Stomach (tissue), 8 donors: ENCODE measurements at regions not wholly inside any gene's neighbourhood (a gene's known extent, or its start where the extent isn't known, plus 50 kb on each side); places are given as distances from the start of the nearest gene placed in this dataset.

Source experiments
- DNase-seq, 2 donors: peaks; one replicate each; pipeline versions ENCODE4 v3.0.0 to v3.0.0-alpha.2; 2013 to 2019
- H3K27ac ChIP-seq, 5 donors: fragments of 200-600 bp in 4 of 5; sonication (generic) in 4 of 5; one replicate each; pipeline ENCODE4 v1.5.1; 2013 to 2019; ENCODE audit warnings: mild to moderate bottlenecking in 1 of 5, moderate library complexity in 1 of 5
- H3K27me3 ChIP-seq, 3 donors: fragments of 200-600 bp; sonication (generic); one replicate each; pipeline ENCODE4 v1.5.1; 2017 to 2019; ENCODE audit warnings: mixed run types in 1 of 3
- H3K36me3 ChIP-seq, 4 donors: fragments of 200-600 bp; sonication (generic); 1 replicate in 3 of 4; 2 replicates in 1 of 4; pipeline ENCODE4 v1.5.1; 2016 to 2019
- H3K4me1 ChIP-seq, 4 donors: fragments of 200-600 bp; sonication (generic); one replicate each; pipeline ENCODE4 v1.5.1; 2016 to 2019
- H3K4me3 ChIP-seq, 4 donors: fragments of 200-600 bp; sonication (generic) in 3 of 4; one replicate each; pipeline ENCODE4 v1.5.1; 2016 to 2019; ENCODE audit warnings: mild to moderate bottlenecking in 1 of 4
- H3K9me3 ChIP-seq, 4 donors: fragments of 200-600 bp; sonication (generic); one replicate each; pipeline ENCODE4 v1.5.1; 2016 to 2019
- EP300 ChIP-seq: sonication (generic); formaldehyde crosslinking; IDR thresholded peaks from one replicate; pipeline ENCODE4 v1.6.1; 2017; ENCODE audit warnings: antibody characterized with exemption
- POLR2A ChIP-seq, 4 donors: fragments of 450-650 bp; IDR thresholded peaks; one replicate each; pipeline ENCODE4 v1.6.1; 2016; ENCODE audit warnings: antibody characterized with exemption in 4 of 4, control low read depth in 2 of 4, mild to moderate bottlenecking in 1 of 4, moderate library complexity in 1 of 4
- POLR2AphosphoS5 ChIP-seq, 3 donors: sonication (generic); formaldehyde crosslinking; IDR thresholded peaks; one replicate each; pipeline ENCODE4 v1.6.1; 2016; ENCODE audit warnings: antibody characterized with exemption in 3 of 3
- WGBS, 5 donors: extraction: QIAGEN DNeasy Blood & Tissue Kit in 3 of 5; methylation state at CpG; one replicate each; pipeline versions ENCODE4 v1.1.5 to v1.1.7; 2013 to 2018; 5-methylcytosine and 5-hydroxymethylcytosine counted together
- intact Hi-C: fragments of 100-400 bp; cut with DNase I; formaldehyde crosslinking; loops from one replicate; pipeline ENCODE4 v1.15.1; 2023; ENCODE audit warnings: low total_unique reads
- TF ChIP-seq, protein P1 (sequence below), 7 experiments: fragments of 450-650 bp in 4 of 7; fragments of 200-600 bp in 3 of 7; sonication (generic) in 3 of 7; IDR thresholded peaks; one replicate each; pipeline ENCODE4 v1.5.1; 2016 to 2019; ENCODE audit warnings: antibody characterized with exemption in 7 of 7, control low read depth in 2 of 7, mild to moderate bottlenecking in 1 of 7
- donor health status: healthy with polysubstance abuse.
- donor health status: Bipolar disorder and iron deficiency.
- donor health status: healthy.

DNA sequence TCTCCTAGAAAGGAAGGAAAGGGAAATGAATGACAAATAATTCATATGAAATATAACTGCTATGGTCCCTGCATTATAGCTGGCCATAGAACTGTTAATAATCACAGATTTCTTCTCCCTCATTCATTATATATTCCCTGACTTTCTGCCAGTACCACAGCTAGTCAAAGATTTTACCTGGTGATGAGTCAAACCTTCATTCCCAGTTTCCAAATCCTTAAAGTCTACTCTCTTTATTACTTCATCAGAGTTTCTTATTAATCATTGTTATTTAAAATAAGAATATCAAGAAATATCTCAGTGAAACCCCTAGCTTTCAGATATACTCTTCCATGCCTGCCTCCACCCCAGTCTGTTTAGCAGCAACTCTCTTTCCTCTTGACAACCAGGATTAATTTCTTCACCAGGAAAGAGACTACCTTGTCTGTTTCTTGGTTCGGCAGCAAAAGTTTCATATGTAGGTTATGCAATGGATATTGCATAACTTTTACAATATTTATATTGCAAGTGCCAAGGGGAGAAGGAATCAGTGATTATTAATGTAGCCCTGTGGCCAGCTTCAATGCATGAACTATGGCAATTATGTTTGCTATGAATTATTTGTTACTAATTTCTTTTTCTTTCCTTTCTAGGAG is 533.8 kb downstream of the FBXO15 start:
- no peak overlapping the region for H3K27ac ChIP-seq
- intact Hi-C loops = no loop called here
- no peak for TF ChIP-seq POLR2AphosphoS5 (IDR thresholded peaks at IDR 0.05)
- TF ChIP-seq POLR2A (IDR thresholded peaks at IDR 0.05) = no peak
- TF ChIP-seq, protein P1, sequence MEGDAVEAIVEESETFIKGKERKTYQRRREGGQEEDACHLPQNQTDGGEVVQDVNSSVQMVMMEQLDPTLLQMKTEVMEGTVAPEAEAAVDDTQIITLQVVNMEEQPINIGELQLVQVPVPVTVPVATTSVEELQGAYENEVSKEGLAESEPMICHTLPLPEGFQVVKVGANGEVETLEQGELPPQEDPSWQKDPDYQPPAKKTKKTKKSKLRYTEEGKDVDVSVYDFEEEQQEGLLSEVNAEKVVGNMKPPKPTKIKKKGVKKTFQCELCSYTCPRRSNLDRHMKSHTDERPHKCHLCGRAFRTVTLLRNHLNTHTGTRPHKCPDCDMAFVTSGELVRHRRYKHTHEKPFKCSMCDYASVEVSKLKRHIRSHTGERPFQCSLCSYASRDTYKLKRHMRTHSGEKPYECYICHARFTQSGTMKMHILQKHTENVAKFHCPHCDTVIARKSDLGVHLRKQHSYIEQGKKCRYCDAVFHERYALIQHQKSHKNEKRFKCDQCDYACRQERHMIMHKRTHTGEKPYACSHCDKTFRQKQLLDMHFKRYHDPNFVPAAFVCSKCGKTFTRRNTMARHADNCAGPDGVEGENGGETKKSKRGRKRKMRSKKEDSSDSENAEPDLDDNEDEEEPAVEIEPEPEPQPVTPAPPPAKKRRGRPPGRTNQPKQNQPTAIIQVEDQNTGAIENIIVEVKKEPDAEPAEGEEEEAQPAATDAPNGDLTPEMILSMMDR (IDR thresholded peaks at IDR 0.05) = no peak
- TF ChIP-seq EP300 = no peak
- DNase-seq = no peak
- H3K4me3 ChIP-seq = no peak overlapping the region
- no peaks in the 10 kb centered on the region for H3K36me3 ChIP-seq
- H3K9me3 ChIP-seq = no peaks in the 10 kb centered on the region
- no peaks in the 10 kb centered on the region for H3K27me3 ChIP-seq
- WGBS, 5 donors = 71 to 93% (median 73%) methylated on average over 1 of the region's 1 CpG
- H3K4me1 ChIP-seq = no peaks in the 10 kb centered on the region

DNA sequence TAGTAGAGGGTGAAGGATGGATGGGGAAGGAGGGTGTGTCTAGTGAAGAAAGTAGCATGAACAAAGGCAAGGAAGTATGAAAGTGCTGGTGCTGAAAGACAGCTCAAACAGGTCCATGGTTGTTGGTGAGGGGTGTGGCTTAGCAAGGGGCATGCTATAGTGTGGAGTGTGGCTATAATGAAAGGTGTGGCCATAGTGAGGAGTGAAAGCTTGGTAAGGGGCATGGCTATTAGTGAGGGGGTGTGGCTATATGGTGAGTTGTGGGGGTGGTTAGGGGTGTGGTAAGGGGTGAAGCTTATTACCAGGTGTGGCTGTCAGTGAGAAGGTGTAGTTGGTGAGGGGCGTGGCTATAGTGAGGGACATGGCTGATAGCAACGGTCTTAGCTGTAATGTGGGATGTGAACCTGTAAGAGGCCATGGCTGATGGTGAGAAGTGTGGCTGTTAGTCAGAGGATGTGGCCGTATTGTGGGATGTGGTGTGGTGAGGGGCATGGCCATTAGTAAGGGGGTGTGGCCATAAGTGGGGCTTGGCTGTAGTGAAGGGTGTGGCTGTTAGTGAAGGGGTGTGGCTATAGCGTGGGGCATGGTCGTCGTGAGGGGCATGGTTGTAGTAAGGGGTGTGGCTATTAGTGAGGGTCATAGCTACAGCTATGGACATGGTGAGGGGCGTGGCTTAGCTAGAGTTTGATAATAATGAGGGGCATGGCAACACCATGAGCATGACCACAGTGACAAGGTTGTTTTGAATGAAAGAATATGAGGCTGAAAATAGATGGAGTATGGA is 549.6 kb downstream of the FBXO15 start:
- 59 to 77% (median 66%) methylated on average over 7 of the region's 7 CpGs for WGBS, 5 donors
- DNase-seq = no peak
- Histone ChIP-seq H3K4me3 (no peak overlapping the region), H3K27me3 (no peaks in the 10 kb centered on the region), H3K36me3 (no peaks in the 10 kb centered on the region), H3K27ac (no peak overlapping the region), H3K4me1 (no peaks in the 10 kb centered on the region), H3K9me3 (peaks cover 0 to 4% (median 0%) of the 10 kb centered on the region in 4 donors)
- TF ChIP-seq, protein P1 (IDR thresholded peaks at IDR 0.05) = no peak
- no peak for TF ChIP-seq POLR2AphosphoS5 (IDR thresholded peaks at IDR 0.05)
- no peak for TF ChIP-seq EP300
- TF ChIP-seq POLR2A (IDR thresholded peaks at IDR 0.05) = no peak
- intact Hi-C loops = no loop called here

DNA sequence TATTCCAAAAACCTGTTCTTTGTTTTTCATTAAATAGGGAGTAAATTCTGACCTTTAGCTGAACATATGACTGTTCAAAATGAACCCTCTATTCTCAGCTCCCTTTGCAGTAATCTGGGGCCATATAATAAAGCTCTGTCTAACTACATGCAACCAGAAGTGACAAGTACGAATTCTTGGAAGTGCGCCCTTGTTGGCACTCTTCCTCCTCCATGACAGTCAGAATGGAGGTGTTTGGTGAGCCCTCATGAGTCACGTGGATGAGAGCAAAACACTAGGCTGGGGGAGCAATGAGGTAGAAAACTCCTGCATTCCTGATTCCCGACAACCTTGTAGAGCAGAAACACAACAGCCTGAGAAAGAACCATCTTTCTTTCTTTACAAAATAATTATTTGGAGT is 552.9 kb downstream of the FBXO15 start:
- H3K27me3 ChIP-seq = no peaks in the 10 kb centered on the region
- no peaks in the 10 kb centered on the region for H3K36me3 ChIP-seq
- no peak for TF ChIP-seq POLR2AphosphoS5 (IDR thresholded peaks at IDR 0.05)
- TF ChIP-seq, protein P1 (IDR thresholded peaks at IDR 0.05) = no peak
- TF ChIP-seq EP300 = no peak
- TF ChIP-seq POLR2A (IDR thresholded peaks at IDR 0.05) = no peak
- no peaks in the 10 kb centered on the region for H3K4me1 ChIP-seq
- intact Hi-C loops = no loop called here
- peaks cover 0 to 4% (median 0%) of the 10 kb centered on the region in 4 donors for H3K9me3 ChIP-seq
- H3K4me3 ChIP-seq = no peak overlapping the region
- 63 to 78% (median 74%) methylated on average over 4 of the region's 4 CpGs for WGBS, 5 donors
- DNase-seq = no peak
- no peak overlapping the region for H3K27ac ChIP-seq

DNA sequence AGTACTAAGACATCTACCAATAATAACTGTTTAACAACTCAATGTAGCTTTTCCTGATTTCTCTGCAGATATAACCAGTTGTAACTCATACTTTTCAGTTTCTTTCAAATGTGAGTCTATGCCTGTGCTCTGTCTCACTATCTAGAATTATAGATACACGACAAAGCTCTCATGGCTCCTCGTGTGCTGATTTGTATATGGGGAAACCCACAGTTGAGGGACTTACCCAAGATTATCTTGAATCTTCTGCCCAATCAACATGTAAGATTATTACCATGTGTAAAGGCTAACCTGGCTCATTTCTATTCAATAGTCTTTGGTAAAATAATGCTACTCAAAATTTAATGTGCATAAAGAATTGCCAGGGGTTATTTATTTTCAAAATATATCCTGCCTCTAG is 554.4 kb downstream of the FBXO15 start:
- TF ChIP-seq POLR2AphosphoS5 (IDR thresholded peaks at IDR 0.05) (no peak), EP300 (no peak), POLR2A (IDR thresholded peaks at IDR 0.05) (no peak)
- TF ChIP-seq, protein P1 (IDR thresholded peaks at IDR 0.05) = no peak
- Histone ChIP-seq H3K27ac (no peak overlapping the region), H3K36me3 (no peaks in the 10 kb centered on the region), H3K27me3 (no peaks in the 10 kb centered on the region), H3K4me1 (no peaks in the 10 kb centered on the region), H3K4me3 (no peak overlapping the region), H3K9me3 (peaks cover 0 to 4% (median 0%) of the 10 kb centered on the region in 4 donors)
- no peak for DNase-seq
- intact Hi-C loops = no loop called here
- WGBS, 5 donors = 73 to 82% (median 79%) methylated on average over 2 of the region's 2 CpGs
